GM04503 (cell line): ENCODE measurements at regions not wholly inside any gene's neighbourhood (a gene's known extent, or its start where the extent isn't known, plus 50 kb on each side); places are given as distances from the start of the nearest gene placed in this dataset.
"Not testable (repeated sequence)": the region's sequence is repeated elsewhere in the genome, so short reads cannot be mapped to it uniquely, and the experiment has no call there.

ENCODE experiments used
- DNase-seq: peaks from one replicate; pipeline ENCODE4 v3.0.0-alpha.2; 2012; ENCODE audit warnings: low read depth

GRCh38 chr3:43236008-43236407, 50.3 kb upstream of the SNRK start:
- no peak for DNase-seq

GRCh38 chr3:43233062-43233461, 53.3 kb upstream of the SNRK start:
- DNase-seq = no peak

GRCh38 chr3:43231276-43232000, 54.9 kb upstream of the SNRK start:
- DNase-seq = peak; percentile 42

GRCh38 chr3:43229865-43230264, 56.5 kb upstream of the SNRK start:
- DNase-seq = not testable (repeated sequence)

- not testable (repeated sequence) for DNase-seq
Measured at GRCh38 chr3:43227685-43228084, 58.7 kb upstream of the SNRK start.

GRCh38 chr3:43224405-43225073, 61.8 kb upstream of the SNRK start:
- DNase-seq = no peak

GRCh38 chr3:43223670-43224364, 62.5 kb upstream of the SNRK start:
- no peak for DNase-seq

GRCh38 chr3:43222590-43222989, 63.8 kb upstream of the SNRK start:
- no peak for DNase-seq

GRCh38 chr3:43221076-43221475, 65.3 kb upstream of the SNRK start:
- DNase-seq = no peak

- DNase-seq = no peak
Measured at GRCh38 chr3:43219616-43220015, 66.7 kb upstream of the SNRK start.

- DNase-seq = no peak
Measured at GRCh38 chr3:43218921-43219320, 67.4 kb upstream of the SNRK start.

- no peak for DNase-seq
Measured at GRCh38 chr3:43218156-43218555, 68.2 kb upstream of the SNRK start.

GRCh38 chr3:43217633-43218032, 68.7 kb upstream of the SNRK start:
- peak; percentile 41 for DNase-seq

GRCh38 chr3:43217206-43217605, 69.1 kb upstream of the SNRK start:
- DNase-seq = no peak

- no peak for DNase-seq
Measured at GRCh38 chr3:43215663-43216275, 70.6 kb upstream of the SNRK start.

- no peak for DNase-seq
Measured at GRCh38 chr3:43215138-43215537, 71.2 kb upstream of the SNRK start.

GRCh38 chr3:43214616-43215015, 71.7 kb upstream of the SNRK start:
- DNase-seq = no peak

GRCh38 chr3:43213631-43214030, 72.7 kb upstream of the SNRK start:
- DNase-seq = no peak

- DNase-seq = no peak
Measured at GRCh38 chr3:43212914-43213611, 73.3 kb upstream of the SNRK start.

GRCh38 chr3:43211681-43212080, 74.7 kb upstream of the SNRK start:
- no peak for DNase-seq

- no peak for DNase-seq
Measured at GRCh38 chr3:43210049-43211027, 76.0 kb upstream of the SNRK start.
